HG03060 (cell line): ENCODE measurements at regions not wholly inside any gene's neighbourhood (a gene's known extent, or its start where the extent isn't known, plus 50 kb on each side); places are given as distances from the start of the nearest gene placed in this dataset.
"Not testable (repeated sequence)": the region's sequence is repeated elsewhere in the genome, so short reads cannot be mapped to it uniquely, and the experiment has no call there.

Experiments
- ATAC-seq: cut with Tn5 transposase; IDR thresholded peaks from one replicate; pipeline ENCODE4 v1.9.1; 2021; ENCODE audit warnings: low read depth, moderate number of reproducible peaks; ENCODE audit not compliant: unreplicated experiment

DNA sequence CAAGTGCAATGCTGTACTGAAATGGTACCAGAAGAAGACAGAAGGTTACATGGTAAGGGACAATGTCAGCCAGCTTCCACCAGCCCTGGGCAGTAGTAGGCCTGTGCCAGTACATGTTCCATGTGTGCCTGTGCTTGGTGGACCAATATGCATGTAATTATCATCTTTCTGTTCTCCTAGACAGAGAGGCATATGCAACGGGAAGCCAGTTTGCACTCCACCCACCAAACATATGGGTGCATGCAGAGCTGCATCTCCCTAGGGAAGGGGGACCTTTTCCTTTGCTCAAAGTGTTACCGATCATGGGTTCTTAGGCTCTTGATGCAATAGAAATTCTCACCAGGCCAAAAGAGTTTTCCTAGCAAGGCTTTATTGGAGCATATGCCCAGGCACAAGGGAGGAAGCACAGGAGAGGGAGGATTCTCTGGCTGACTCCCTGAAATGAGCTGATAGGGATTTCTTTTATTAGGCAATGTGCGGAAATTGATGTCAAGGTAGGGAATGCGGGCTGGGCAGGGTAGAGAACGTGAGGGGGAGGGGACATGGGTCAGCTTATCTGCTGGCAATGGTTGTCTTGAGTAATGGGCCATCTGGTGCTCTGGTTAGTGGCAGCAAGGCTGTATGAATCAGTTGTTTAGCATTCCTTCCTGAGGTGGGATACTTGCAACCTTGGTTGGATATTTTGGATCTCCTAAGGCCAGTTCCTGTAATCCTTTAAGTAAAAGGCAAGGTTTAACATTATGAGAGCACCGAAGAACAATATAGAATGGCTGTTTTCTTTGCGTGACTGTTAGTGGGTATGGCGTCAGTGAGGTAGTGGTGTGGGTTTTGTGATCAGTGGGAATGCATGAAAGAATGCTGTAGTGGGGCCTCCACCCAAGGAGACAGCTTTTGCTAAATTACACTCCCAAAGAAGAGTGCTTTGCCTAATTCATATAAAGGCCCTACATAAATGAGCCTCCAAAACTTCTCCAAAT, 102.5 kb downstream of the CDRT15L2 start:
- not testable (repeated sequence) for ATAC-seq

DNA sequence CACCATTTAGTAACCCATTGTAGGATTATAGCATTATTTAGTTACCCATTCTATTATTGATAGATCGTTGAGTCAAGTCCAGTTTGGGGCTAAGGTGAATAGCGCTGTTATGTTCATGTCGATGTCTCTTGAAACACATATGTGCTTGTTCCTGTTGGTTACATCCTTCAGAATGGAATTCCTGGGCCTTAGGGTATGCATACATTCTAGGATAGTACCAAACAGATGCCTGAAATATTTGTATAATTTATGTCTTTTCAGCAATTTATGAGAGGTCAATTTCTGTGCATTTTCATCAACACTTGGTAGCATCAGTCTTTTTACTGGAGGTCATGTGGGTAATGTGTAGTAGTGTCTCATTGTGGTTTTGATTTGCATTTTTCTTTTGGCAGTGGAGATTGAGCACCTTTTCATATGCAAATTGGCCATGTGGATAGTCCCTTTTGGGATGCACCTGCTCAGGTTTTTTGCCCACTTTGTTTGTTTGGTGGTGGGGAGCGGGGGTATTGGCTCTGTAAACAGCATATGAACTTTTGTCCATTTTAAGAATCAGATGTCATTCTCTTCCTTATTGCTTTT, 104.2 kb downstream of the CDRT15L2 start:
- ATAC-seq, result not testable (repeated sequence)

DNA sequence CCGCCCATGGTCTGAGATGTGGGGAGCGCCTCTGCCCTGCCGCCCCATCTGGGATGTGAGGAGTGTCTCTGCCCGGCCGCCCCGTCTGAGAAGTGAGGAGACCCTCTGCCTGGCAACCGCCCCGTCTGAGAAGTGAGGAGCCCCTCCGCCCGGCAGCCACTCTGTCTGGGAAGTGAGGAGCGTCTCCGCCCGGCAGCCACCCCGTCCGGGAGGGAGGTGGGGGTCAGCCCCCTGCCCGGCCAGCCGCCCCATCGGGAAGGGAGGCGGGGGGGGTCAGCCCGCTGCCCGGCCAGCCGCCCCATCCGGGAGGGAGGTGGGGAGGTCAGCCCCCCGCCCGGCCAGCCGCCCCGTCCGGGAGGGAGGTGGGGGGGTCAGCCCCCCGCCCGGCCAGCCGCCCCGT, 105.5 kb downstream of the CDRT15L2 start:
- not testable (repeated sequence) for ATAC-seq

DNA sequence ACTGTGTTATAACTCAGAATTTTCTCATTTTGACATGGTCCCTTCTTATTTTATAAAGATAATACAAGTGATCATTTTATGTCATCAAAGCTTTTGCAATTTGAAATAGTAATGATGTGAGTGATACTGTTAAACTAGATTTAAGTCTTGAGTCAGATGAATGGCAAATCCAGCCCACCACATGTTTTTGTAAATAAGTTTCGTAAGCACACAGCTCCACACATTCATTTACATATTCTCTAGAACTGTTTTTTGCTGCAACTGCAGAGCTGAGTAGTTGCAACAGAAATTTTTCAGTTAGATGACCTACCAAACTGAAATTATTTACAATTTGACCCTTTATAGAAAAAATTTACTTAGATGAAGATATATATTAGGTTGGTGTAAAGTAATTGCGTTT, 108.1 kb downstream of the CDRT15L2 start:
- not testable (repeated sequence) for ATAC-seq

DNA sequence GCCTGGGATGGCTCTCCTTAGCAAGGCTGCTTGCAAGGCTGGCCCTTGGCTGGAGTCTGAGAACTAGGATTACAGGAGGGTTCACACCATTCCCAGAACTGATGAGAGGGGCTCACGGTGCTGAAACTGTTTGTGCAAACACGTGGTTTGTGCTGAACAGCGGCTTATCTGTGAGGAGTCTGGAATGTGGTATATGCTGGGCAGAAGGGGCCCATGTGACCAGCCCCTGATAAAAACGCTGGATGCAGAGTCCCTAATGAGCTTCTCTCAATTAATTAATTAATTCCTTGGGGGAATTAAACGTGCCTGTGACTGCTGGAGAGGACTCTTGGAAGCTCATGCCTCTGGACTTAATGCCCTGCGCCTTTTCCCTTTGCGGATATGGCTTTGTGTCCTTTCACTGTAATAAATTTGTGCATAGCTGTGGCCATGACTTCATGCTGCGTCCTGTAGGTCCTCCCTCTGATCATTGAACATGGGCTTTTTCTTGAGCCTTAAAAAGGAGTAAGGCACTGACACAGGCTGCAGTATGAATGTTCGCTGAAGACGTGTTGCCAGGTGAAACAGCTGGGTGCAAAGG, 109.7 kb downstream of the CDRT15L2 start:
- ATAC-seq, result not testable (repeated sequence)

DNA sequence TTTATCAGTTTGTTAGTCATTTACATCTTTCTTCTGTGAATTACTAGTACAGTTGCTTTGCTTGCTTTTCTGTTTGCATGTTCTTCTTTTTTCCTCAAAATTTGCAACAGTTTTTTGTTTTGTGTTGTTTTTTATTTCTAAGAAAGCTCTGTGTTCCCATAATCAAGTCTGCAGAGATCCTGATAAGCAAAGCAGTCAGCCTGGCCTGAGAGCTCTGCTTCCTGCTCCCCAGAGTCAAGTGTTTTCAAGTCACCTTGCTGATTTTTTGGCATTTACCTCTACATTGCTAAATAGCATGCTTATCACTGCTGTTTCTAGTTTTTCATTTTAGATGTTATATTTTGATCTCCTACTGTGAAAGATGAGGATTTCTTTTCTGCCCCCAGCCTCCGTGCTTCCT, 113.2 kb downstream of the CDRT15L2 start:
- not testable (repeated sequence) for ATAC-seq

DNA sequence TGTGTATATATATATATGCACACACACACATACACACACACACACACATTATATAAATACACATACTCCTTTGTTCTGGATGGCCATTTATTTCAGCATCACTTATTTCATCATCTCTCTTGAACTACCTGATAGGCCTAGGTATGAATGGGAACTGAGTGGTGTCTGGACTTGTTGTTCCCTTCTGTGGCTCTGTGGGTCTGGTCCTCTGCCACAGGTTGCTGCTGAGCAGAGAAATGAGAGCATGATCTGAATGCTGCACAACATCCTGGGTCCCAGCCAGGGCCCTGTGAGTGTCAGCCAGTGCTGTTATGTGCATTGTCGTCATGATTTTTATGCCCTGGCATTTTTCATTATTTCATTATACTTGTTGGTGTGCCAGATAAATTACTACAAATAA, 116.3 kb downstream of the CDRT15L2 start:
- not testable (repeated sequence) for ATAC-seq

DNA sequence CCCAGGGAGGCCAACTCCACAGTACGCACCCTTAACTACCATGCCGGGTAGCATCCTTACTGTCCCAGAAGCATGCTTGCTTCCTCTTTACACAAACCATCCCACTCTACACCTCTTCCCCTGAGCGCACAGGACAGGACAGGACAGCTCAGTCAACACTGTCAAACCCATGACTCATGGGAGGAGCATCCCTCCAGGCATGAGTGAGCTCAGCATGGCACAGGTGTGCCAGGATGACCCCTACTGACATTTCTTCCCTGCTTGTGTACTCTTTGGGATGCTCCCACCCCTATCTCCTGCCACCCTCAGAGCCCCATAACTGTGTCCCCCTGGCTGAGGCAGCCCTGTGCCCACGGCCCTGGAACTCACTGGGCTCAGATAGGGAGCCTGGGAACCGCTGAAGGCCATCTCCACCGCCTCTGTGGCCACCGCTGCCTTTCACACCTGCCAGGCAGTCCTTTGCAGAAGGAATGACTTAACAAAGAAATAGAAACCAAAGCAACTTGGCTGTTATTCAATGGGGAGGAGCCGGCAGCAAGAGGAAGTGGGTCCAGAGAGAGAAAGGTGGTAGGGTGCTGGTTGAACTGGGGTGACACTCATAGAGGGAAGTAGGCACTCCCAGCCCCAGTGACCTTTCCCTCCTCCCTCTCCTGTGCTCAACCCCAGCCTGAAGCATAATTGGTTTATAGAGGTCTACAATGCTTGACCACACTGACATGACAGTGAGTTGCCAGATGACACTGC, 119.1 kb downstream of the CDRT15L2 start:
- peak; percentile 84 for ATAC-seq

DNA sequence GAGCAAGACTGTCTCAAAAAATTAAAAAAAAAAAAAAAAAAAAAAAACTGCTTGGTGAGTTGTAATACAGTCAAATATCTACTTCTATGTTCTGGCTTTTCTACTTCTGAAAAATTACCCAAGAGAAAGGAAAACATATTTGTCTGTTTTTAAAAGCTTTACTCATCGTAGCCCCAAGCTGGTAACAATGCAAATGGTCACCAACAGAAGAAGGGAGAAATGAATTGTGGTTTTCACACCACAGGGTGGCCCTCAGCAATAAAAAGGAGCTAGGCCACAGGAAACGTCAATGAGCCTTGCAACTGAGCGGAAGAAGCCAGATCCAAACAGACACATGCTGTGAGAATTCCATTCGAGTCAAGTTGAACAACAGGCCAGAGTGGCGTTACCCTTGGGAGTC, 121.0 kb downstream of the CDRT15L2 start:
- not testable (repeated sequence) for ATAC-seq

DNA sequence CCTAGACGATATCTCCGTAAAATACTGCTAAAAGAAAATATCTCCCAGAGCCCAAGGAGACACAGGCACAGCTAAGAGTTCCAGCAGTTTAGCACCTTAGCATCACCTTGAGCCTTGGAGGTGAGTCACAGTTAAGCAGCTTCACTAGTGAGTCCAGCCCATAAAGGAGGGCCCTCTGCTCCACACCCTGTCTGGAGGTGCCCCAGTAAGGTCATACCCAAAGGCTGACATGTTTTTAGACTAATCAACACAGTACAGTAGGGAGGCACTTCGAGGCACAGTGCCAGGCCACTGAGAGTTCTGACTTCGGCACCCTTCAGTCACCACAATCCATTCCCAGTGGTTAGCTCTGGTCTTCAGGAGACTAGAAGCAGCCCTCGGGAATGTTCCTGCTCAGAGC, 121.8 kb downstream of the CDRT15L2 start:
- not testable (repeated sequence) for ATAC-seq

DNA sequence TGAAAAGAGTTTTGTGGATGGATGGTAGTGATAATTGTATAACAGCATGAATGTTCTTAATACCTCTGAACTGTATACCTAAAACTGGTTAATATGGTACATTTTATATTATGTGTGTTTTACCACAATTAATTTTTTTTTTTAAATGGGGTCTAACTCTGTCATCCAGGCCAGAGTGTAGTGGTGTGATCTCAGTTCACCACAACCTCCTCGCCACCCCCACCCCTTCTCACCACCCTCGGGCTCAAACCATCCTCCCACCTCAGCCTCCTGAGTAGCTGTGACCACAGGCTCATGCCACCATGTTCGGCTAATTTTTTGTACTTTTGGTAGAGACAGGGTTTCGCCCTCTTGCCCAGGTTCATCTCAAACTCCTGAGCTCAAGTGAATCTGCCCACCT, 123.2 kb downstream of the CDRT15L2 start:
- no peak for ATAC-seq

DNA sequence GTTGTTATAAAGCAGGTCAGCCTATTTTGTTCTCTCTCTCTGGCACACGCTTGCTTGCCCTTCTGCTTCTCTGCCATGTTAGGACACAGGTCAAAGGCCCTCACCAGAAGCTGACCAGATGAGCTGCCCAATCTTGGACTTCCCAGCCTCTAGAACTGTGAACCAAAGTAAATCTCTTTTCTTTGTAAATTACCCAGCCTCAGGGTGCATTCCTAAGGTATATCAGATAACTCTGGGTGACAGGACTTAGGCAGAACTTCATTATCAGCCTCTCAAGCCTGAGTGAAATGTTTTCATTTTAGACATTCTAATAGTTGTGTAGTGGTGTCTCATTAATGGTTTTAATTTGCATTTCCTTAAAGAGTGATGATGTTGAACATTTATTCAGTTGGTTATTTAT, 124.3 kb downstream of the CDRT15L2 start:
- no peak for ATAC-seq

DNA sequence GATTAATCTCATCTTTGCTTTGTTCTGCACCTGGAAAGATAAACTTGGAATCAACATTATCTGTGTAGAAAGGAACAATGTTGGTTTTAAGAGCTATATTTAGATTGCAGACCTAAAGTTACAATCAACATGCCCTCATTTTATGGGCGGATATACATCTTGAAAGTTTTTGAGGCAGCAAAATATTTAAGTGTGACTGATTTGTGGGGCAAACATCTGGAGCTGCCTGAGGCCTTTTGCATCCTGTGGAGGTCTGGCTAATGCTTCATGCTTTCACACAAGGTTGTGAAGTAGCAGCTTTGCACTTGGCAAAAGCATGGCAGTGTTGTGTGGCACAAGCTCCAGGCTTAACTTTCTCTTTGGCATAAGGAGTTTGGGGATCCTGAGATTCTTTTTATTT, 125.7 kb downstream of the CDRT15L2 start:
- not testable (repeated sequence) for ATAC-seq

DNA sequence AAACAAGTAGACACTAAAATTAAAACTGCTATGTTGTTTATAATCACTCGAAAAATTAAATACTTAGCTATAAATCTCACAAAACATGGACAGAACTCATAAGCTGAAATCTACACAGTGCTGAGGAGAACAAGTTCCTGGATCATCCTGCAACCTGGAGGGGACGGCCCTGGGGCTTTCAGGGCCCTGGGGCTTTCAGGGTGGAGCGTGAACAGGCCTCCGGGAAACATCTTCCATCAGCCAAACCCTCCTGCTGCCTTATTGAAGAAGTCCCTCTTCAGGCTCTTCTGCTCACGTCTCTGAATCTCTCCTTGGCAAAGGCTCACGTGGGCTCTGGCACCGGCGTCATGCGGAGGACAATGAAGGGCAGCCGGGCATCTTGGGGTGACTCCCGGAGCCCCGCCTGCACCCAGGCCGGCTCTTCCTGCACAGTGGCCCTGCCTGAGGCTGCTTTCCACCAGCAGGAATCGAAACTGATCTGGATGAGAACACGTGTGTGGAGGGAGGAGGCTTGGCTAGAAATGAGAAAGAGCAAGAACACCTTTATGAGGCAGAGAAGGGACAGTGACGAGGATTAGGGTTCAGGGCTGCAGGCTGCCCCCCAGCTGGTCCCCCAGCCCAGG, 127.3 kb downstream of the CDRT15L2 start:
- no peak for ATAC-seq

DNA sequence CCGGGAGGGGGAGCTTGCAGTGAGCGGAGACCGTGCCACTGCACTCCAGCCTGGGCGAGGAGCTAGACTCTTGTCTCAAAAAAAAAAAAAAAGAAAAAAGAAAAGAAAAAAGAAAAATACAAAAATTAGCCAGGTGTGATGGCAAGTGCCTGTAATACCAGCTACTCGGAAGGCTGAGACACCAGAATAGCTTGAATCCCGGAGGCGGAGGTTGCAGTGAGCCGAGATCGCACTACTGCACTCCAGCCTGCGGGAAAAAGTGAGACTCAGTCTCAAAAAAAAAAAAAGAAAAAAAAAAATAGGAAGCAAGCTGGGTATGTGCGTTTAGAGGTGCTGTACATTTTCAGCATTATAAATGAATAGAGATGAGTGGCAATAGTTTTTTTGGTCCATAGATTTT, 129.3 kb downstream of the CDRT15L2 start:
- ATAC-seq, result not testable (repeated sequence)

DNA sequence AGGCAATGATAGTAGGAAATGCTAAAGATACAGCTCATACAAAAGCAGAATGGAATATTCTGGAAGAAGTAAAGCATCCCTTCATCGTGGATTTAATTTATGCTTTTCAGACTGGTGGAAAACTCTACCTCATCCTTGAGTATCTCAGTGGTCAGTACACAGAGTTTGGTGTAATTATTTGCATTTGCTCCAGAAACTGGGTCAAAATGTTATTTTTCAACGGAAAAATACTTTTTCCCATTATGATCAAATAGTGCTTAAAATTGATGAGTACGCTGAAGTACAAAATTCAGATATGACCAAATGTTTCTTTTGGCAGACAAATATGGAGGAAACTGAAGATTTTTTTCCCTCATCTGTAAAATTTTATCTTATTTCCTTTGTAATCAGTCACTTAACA, 137.0 kb downstream of the CDRT15L2 start:
- not testable (repeated sequence) for ATAC-seq

DNA sequence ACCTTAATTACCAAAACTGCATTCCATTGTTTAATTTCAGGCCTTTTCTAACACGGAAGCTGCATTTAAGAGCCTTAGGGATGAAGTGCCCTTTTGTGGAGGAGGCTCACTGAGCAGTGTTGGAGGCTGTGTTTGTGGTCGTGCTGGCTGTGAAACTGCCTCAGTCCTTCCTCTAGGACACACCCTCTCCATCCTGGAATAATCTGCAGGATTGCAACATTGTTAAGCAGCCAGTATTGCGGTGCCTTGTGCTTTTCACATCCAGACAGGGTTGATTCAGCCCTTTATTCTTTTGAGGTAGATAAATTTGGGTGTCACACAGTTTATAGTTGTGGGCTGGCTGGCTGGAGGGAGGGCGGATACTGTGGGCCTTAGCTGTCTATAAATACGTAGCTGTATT, 141.6 kb downstream of the CDRT15L2 start:
- ATAC-seq, result no peak

DNA sequence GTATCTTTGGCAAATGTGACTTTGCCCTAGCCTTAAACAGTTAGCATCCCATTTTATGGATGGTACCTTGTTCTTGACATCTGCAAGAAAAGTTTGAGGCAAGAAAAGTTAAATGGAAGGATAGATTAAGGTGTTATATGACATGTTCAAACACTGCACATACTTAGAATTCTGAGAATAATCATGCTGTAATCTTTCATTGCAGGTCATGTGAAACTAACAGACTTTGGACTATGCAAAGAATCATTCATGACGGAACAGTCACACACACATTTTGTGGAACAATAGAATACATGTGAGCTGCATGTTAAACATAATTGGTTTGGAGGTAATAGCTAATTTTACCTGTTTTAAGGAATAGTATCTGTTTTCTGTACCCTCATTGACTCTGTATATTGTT, 144.9 kb downstream of the CDRT15L2 start:
- ATAC-seq, result not testable (repeated sequence)

DNA sequence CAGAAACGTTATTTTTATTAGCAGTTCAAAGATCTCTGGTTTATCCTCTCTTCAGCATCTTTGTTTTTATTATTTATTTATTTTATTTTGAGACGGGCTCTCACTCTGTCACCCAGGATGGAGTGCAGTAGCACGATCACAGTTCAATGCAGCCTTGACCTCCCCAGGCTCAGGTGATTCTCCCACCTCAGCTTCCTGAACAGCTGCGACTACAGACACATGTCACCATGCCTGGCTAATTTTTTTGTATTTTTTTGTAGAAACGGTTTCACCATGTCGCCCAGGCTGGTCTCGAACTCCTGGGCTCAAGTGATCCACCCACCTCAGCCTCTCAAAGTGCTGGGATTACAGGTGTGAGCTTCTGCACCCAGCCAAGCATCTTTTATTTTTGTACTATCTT, 147.7 kb downstream of the CDRT15L2 start:
- ATAC-seq, result not testable (repeated sequence)

DNA sequence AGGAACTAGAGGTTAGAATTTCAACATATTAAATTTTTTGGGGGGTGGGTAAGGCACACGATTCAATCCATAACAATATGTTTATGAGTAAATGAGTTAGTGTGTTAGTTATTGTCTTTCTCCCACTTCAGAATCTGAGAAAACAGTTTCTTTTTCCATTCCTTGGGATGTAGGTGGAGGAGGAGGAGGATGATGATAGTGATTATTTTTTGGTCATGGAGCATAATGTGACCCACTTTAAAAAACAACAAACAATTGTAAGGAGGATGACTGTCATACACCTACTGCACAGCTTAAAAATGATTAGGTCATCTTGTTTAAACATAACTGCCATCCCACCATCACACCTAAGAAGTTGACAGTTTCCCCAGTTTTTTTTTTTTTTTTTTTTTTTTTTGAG, 148.7 kb downstream of the CDRT15L2 start:
- no peak for ATAC-seq
